ENCODE measurements at regions not wholly inside any gene's neighbourhood (a gene's known extent, or its start where the extent isn't known, plus 50 kb on each side); places are given as distances from the start of the nearest gene placed in this dataset.

GRCh38 chr3:64456674-64457073 lies 231.1 kb downstream of the ADAMTS9 start (continued):
- no peak for TF ChIP-seq BCL3 (IDR thresholded peaks at IDR 0.05)
- TF ChIP-seq MYC (IDR thresholded peaks at IDR 0.05; ENCODE audit: borderline replicate concordance, low read length) = no peak
- TF ChIP-seq NR3C1 (IDR thresholded peaks at IDR 0.05) = no peak
- no peak for TF ChIP-seq ELK1 (IDR thresholded peaks at IDR 0.05; ENCODE audit: low read depth, low read length)

- FAIRE-seq (no peak), DNase-seq (ENCODE audit: low read depth in 1 of 2, low spot score in 1 of 2) (no peak), ATAC-seq (no peak)
- H3K4me1 ChIP-seq = no peaks in the 10 kb centered on the region
- TF ChIP-seq CBX2 (IDR thresholded peaks at IDR 0.05; ENCODE audit: borderline replicate concordance, low read depth) = no peak
- no peak for TF ChIP-seq HOXB5 (CRISPR knock-in tag; IDR thresholded peaks at IDR 0.05)
- TF ChIP-seq CTCF (IDR thresholded peaks at IDR 0.05) = no peak
- TF ChIP-seq NFE2L2 (conservative IDR thresholded peaks at IDR 0.05; ENCODE audit: low read length) = no peak
- no peak for TF ChIP-seq HDAC2 (IDR thresholded peaks at IDR 0.05)
- TF ChIP-seq BHLHE40 (IDR thresholded peaks at IDR 0.05; ENCODE audit: low read depth, low read length) = no peak
- TF ChIP-seq RAD21 (conservative IDR thresholded peaks at IDR 0.05 in 1 of 2, IDR thresholded peaks at IDR 0.05 in 1 of 2) = no peak
- TF ChIP-seq HOXA7 (CRISPR knock-in tag; IDR thresholded peaks at IDR 0.05) = no peak
- TF ChIP-seq CHD4 (IDR thresholded peaks at IDR 0.05; ENCODE audit: borderline replicate concordance) = no peak
- no peak for TF ChIP-seq ELK1 (IDR thresholded peaks at IDR 0.05; ENCODE audit: low read depth, low read length)
- no peak for TF ChIP-seq GATA3 (IDR thresholded peaks at IDR 0.05; ENCODE audit: borderline replicate concordance)
- no peak for TF ChIP-seq REST (IDR thresholded peaks at IDR 0.05)
- no peak for TF ChIP-seq POLR2A (IDR thresholded peaks at IDR 0.05; ENCODE audit: low read length)
- TF ChIP-seq PHF8 (IDR thresholded peaks at IDR 0.05; ENCODE audit: borderline replicate concordance, low read depth) = no peak
- no peak for TF ChIP-seq FOSL2 (IDR thresholded peaks at IDR 0.05)
- no peak for TF ChIP-seq FOSL2 (CRISPR knock-in tag; IDR thresholded peaks at IDR 0.05)
- TF ChIP-seq MYC (IDR thresholded peaks at IDR 0.05; ENCODE audit: borderline replicate concordance, low read length) = no peak
- no peak for TF ChIP-seq CBX8 (IDR thresholded peaks at IDR 0.05)
- no peak for TF ChIP-seq JUNB (IDR thresholded peaks at IDR 0.05)
- no peak for TF ChIP-seq MAZ (IDR thresholded peaks at IDR 0.05; ENCODE audit: borderline replicate concordance, low read depth, low read length)
- no peak for TF ChIP-seq CHD2 (IDR thresholded peaks at IDR 0.05; ENCODE audit: low read length, partially characterized antibody)
- ChIA-PET CTCF (no interaction called here), POLR2A (no interaction called here)
- no peak overlapping the region for H3K4me3 ChIP-seq
- no peak overlapping the region for H3K4me2 ChIP-seq
- no peak overlapping the region for H3K27ac ChIP-seq
- H3K9me3 ChIP-seq = no peaks in the 10 kb centered on the region
Observed at GRCh38 chr3:64455351-64455750, 230.1 kb upstream of the PRICKLE2 start.
